HG02623 (cell line): ENCODE measurements at regions not wholly inside any gene's neighbourhood (a gene's known extent, or its start where the extent isn't known, plus 50 kb on each side); places are given as distances from the start of the nearest gene placed in this dataset.
"Not testable (repeated sequence)": the region's sequence is repeated elsewhere in the genome, so short reads cannot be mapped to it uniquely, and the experiment has no call there.

Experiments used
- ATAC-seq: cut with Tn5 transposase; IDR thresholded peaks from one replicate; pipeline ENCODE4 v1.9.1; 2021; ENCODE audit warnings: moderate library complexity; ENCODE audit not compliant: unreplicated experiment

DNA sequence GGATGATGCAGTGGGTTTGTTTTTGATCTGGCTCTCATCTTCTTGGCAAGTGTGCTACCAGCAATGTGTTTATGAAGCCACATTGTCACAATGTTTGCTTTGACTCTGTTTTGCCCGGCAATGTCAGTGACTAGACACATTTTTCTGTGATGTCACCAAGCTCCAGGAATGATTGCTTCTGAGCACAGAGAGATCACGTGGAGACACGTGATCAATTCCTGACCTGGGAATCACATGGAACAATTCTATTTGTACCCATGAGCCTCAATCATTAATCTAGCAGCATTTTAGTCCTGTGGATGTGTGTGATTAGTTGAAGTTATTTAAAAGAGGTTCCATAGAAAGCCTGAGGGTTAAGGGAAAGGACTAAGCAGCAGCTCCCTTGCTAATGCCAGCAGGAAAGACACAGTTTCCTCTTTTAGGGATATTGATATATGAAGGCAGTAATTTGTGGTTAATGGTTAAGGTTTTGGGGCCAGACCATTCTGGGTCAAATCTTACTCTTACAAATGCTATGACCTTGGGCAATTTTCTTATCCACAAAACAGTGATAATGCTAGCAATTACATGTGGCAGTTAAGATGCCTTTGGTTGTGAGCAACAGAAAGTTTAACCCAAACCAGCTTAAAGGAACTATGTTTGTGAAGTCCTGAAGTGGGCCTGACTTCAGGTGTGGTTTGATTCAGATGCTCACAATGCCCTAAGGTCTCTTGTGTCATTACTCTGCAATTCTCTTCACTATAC is 59.0 kb downstream of the FASLG start:
- no peak for ATAC-seq

DNA sequence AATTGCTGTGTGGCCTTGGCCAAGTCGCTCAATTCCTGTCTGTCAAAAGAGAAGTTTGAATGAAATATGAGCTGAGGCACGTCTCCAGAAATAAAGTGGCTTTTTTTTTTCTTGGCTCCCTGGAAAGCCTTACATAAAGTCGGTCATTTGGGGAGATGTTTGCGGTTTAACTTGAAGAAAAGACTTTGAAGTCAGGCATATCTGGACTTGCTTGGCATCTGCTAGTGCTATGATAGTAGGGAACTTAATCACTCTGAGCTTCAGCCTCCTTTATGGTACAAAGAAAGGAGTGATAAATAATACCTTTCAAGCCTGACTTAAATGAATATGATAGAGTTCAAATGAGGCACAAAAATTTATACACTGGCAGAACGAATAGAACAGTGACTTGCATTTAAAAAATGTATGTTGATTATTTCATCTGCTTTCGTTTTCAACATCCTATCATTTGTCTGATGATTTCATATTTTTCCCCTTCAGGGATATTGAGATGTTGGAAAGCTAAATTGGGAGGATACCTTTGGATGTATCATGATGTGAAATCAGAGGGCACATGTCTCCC is 60.2 kb downstream of the FASLG start:
- no peak for ATAC-seq

DNA sequence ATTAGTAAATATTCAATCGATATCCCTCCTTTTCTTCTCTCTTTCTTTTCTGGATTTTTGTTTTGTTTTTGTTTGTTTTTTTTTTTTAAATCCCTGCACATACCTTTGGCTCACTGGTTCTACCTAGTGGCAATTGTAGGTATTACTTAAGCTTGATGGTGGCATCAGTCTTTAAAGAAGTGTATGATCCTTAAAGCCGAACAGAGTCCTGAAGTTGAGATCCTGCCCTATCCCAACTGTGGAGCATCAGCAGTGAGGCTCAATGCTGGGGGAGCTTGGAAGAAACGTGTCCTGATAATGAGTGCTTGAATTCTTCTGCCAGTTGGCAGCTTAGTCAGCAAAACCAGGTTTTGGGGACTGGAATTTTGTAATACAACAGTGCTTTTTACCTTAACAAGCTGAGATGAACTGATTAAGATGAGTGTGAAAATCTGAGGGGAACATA is 60.8 kb downstream of the FASLG start:
- ATAC-seq: no peak

DNA sequence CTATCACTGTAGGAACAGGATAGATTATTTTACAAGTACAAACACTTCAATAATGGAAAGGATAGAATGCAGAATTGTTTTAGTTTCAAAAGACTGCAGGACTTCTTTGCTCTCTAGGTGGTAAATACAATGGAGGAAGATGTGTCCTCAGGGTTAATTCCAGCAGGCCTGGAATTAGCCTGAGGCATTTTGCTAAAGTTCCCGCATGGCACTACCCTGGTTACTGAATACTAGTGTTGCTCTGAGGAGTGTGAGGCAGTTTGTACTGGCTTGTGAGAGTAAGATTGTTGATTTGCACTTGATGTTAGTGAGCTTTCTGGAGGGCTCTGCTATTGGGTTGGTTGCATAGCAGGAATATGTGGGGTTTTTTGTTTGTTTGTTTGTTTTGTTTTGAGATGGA is 61.4 kb downstream of the FASLG start:
- ATAC-seq: no peak

DNA sequence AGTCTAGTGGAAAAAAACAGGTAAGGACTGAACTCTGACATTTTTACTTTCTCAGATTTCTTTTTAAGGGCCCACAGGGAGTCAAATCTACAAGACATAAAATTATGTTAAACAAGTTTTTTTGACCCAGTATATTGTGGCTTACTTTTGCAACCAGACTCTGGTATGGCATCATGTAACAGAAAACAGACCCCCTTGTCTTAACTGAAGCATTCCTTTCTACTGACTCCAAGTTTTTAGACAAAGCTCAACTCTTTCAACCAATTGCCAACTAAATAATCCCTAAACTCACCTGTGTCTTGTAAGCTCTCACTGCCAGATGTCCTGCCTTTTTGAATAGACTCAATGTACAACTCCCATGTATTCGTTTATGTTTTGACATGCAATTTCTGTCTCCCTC is 64.3 kb downstream of the FASLG start:
- no peak for ATAC-seq

DNA sequence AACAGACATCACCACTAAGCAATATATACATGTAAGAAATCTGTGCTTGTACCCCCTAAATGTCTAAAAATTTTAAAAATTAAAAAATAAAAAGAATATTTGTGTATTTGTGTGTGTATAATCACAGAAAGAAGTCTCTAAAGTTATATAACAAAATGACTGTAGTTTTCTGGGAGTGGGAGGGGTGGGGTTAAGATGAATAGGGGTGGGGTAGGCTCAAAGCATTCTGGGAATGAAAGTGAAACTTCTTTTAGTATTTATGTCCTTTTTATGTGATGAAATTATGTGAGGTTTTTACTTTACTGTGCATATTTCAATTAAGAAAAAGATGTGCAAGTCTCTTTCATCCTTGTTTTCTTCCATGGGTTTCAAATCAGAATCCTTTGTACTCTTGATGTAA is 65.3 kb downstream of the FASLG start:
- ATAC-seq: no peak

DNA sequence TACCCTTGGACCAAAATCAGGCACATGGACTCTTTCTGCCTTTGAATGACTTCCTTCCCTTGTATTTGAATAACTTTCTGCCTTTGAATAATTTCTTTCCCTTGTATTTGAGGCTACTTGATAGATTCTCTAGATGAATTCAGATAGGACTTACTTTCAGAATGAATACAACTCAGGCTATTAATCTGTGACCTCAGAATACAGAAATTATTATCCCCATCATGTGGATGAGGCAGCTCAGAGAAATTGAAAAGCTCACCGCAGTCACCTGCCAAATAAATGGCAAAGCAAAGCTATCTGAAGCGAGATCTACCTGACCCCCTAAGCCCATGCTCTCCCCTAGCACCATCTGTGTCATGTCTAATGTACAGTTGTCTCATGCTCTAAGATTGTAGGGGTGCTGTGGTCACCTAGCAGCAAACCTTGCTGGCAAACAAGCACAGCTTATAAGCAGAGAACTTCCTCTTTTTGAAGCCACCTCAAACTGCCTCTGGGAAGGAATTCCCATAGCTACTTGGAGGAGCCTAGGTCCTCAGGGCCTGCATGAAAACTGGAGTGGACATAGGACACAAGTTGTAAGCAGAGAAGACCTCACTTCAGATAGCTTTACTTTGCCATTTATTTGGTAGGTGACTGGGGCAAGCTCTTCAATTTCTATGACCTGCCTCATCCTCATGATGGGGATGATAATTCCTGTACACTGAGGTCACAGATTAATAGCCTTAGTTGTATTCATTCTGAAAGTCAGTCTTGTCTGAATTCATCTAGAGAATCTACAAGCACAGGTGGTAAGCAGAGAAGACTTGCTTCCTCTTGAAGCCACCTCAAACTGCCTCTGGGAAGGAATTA is 66.1 kb downstream of the FASLG start:
- peak; percentile 74 for ATAC-seq

DNA sequence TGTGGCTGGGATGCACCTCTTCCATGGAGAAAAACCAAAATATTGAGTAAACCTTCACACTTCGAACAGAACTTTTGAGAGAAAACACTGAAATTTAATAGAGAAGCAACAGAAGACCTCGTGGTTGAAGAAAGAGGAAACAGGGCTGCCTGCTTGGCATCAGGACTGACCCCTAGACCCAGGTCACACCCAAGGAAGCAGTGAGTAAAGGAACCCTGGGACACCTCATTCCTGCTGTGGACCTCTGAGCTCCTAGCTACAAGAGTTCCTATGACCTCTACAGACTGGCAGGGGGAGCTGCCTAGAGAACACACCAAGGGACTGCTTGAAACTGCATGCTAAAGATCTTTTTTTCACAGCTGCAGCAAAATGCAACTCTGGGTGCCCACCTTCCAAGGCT is 67.8 kb downstream of the FASLG start:
- ATAC-seq: no peak

DNA sequence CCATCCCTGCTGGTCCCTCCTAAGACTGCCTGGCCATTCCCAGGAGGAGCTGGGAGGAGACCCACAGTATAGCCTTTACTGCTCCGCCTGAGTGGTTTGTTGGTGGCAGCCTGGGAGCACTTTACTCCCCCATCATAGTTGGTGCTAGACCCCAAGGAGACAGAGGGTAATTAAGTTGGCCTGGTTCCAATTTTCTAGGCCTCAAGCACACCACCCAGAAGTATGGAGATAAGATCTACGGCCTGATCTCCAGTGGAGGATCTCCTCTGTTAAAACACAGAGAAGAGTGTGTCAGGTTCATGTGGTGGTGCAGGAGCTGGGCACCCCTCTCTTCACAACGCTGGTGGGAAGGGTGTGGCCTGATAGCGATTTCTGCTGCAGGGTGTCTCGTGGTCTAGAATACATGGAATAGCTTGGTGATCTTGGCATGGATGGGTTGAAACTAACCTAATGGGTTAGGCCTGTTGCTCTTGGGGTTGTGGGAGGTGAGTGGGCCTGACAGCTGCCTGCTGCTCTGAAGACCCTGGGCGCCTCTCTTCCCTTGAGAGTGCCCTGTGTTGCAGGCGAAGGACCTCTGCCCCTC is 68.5 kb downstream of the FASLG start:
- ATAC-seq: no peak

DNA sequence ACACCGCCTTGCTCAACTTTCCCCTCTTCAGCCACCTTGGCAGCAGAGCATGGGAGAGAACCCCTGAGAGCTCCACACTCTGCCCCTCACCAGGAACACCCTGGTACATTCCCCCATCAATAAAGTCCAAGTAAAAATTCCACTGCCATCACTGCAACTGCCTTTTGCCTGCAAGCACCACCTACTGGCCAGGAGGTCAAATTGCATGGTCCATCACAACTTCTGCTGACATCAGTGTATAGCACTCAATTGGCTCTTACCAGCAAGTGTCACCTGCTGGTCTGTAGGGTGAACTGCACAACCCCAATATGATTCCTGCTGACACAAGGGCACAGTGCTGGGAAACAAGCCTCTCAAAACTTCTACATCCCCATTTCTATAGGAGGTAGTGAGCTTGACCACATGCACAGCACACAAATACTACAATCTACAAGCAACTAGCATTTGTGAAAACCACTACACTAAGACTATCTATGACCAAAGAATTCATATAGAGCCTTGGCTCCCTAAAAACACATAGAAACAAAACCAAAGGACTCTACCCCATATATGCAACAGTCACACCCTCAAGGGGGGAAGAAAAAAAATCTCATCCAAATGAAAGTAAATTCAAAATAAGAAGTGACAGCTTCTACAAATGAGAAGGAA is 69.2 kb downstream of the FASLG start:
- ATAC-seq: no peak

DNA sequence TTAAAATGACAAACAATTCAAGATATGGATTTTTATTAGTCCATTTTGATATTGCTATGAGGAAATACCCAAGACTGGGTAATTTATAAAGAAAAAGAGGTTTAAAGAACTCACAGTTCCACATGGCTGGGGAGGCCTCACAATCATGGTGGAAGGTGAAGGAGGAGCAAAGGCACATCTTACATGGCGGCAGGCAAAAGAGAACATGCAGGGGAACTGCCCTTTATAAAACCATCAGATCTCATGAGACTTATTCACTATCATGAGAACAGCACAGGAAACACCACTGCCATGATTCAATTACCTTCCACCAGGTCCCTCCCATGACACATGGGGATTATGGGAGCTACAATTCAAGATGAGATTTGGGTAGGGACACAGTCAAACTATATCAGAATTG is 69.8 kb downstream of the FASLG start:
- not testable (repeated sequence) for ATAC-seq

DNA sequence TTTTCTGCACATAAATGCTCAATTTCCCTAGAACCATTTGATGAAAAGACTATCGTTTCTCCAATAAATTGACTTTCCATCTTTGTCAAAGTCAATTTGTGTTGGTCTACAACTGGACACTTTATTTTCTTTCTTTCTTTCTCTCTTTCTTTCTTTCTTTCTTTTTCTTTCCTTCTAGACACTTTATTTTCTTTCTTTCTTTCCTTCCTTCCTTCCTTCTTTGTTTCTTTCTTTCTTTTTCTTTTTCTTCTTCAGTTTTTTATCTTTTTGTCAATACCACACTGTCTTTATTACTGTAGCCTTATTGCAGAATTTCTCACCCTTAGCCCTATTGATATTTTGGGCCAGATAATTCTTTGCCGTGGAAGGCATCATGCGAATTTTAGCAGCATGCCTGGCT is 73.5 kb downstream of the FASLG start:
- ATAC-seq: no peak

DNA sequence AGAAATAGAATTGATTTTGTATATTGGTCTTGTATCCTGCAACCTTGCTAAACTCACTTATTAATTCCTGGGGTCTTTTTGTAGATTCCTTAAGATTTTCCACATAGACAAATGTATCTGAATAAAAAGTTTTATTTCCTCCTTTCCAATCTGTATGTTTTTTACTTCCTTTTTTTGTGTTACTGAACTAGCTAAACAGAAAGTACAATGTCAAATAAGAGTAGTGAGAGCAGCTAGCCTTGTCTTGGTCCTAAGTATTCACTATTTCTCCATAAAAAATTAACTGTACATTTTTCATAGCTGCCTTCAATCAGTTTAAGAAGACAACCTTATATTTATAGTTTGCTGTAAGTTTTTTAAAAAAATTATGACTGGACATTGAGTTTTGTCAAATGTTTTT is 74.9 kb downstream of the FASLG start:
- ATAC-seq: no peak

DNA sequence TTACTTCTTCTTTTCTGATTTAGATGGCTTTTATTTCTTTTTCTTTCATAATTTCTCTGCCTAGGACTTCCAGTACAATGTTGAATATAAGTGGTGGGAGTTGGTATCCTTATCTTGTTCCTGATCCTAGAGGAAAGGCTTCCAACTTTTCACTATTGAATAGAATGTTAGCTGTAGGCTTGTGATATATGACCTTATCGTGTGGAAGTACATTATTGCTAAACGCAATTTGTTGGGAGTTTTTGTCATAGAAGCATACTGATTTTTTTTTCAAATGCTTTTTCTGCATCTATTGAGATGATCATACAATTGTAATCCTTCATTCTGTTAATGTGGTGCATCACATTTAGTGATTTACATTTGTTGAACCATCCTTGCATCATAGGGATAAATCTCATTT is 79.5 kb downstream of the FASLG start:
- ATAC-seq: no peak

DNA sequence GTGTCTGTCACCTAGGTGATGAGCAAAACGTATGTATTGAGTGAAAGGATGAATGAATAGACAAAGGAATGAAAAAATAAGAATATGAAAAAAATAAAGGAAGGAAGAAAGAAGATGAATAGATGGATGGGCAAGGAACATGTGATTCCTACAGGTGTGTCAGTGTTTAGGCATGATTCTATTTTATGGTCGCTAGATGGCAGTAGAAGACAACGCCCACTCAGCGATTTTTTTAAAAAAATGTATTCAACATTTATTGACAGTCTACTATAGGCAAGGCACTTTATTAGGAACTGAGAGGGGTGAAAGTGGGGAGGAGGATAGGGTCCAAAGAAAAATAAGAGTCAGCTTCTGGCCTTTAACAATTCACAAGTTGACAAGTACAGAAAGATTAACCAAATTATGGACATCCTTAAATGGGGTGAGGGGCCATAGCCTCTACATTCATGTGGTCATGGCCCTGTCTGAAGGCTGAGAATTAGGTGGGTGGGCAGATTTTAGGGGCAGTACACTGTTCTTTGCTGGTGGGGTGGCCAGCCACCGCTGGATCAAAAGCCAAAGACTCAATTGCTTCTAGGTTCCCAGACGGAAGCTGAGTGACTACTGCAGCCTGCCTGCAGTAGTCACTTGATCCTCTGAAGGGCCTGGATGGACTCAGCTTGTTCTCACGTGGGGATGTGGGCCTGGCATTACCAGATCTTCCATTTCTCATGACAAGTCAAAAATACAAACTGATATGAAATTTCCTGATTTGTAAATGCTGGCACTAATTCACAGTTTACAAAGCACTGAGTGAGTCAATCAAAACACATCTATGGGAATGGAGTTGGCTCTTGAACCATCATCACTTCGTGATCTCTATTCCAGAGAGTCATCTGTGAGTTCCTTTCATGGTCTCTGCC is 83.9 kb downstream of the FASLG start:
- no peak for ATAC-seq

DNA sequence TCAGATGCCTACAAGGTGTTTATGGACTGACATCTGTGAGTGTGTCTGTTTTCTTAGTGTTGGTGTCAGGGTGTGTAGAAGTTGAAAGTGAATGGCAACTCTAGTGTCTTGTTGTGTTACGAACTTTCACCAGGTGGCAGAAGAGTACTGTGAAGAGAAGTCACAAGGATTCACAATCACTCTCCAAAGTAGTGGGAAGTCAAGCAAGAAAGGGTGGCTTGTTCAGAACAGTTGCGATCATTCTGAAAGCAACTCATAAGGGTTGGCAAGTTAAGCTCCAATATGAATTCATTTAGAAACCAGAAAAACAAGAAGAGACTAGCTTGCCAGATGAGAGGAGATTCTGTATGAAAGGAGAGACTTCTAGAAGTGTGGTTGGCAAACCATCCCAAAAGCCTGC is 86.1 kb downstream of the FASLG start:
- ATAC-seq: peak; percentile 72

DNA sequence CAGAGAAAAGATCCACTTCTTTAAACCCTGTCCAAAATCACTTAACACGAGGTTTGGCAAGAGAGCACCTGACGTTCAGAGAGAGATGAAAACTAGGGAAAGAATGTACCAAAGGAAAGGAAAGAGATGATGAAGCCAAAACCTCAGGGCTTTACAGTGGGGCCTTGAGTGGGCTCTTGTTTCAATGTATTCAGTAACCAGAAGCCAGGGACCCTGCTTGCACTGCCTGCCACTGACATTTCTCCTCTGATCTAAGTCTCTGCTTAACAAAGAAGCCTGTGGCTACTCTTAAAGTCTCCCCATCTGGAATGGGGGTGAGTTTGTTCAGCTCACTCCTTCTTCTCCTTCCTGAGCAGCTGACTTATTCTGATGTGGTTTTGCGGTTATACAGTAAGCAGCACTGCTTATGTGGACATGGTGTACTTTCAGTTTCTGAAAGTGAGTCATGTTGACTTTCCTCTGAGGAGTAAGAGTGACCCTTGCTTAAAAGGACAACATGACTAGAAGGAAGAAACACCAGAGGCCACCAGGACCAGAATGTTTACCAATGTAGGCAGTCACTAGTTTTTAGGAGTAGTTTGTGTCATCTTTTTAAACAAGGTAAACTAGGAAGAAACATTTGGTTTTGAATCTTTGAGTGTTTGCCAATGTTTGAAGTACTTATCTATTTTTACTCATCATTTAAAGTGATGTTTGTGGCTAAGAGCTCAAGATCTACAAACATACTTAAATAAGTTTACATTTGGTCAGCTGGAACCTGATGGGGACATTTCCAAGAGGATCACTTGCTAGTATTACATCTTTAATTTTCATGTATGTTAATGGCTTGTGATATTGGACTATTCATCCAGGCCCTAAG is 87.4 kb downstream of the FASLG start:
- peak; percentile 64 for ATAC-seq

DNA sequence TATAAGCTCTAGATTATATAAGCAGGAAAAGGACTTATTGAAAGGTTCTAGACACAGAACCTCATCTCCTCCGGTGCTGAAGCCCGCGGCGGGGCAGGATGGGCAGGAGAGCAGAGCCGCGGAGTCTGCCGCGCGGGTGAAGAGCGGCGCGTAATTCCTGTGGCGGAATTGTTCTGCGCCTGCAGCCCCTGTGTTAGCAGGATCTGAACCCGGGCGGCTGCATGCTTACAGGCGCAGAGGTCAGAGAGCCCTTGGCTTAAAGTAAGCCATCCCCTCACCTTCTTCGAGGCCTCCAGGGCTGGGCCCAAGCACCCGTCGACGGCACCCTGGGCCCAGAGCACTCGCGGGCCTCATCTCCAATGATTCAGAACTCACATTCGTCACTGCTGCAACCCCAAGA is 89.3 kb downstream of the FASLG start:
- ATAC-seq: no peak

DNA sequence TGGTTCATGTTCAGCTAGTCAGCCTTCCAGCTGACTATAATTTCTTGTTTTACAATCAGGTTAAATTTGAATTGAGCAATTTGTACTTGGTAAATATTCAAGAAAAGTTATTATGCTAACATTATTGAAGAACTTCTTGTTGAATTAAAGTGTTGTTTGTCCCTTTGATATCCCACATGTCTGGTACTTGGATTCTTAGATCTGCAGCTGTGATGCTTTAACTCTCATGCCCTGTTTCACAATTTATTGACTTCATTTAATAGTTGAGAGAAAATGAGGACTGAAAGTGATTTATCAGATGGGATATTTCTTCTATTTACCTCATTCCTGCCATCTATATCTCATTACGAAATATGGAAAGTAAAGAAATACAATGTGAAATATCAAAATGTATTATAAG is 92.8 kb downstream of the FASLG start:
- no peak for ATAC-seq
